NCI-H748 treated with DMSO at 0.1 percent for 48 hours (cell line): ENCODE measurements at regions not wholly inside any gene's neighbourhood (a gene's known extent, or its start where the extent isn't known, plus 50 kb on each side); places are given as distances from the start of the nearest gene placed in this dataset.
"Not testable (repeated sequence)": the region's sequence is repeated elsewhere in the genome, so short reads cannot be mapped to it uniquely, and the experiment has no call there.

Experiments
- DNase-seq: peaks from one replicate; lab custom pipeline; 2025; lab: John Stamatoyannopoulos, UW

DNA sequence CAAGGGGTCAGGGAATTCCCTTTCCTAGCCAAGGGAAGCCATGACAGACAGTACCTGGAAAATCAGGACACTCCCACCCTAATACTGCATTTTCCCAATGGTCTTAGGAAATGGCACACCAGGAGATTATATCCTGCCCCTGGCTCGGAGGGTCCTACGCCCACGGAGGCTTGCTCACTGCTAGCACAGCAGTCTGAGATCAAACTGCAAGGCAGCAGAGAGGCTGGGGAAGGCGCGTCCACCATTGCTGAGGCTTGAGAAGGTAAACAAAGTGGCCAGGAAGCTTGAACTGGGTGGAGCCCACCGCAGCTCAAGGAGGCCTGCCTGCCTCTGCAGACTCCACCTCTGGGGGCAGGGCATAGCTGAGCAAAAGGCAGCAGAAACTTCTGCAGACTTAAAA, 207.1 kb upstream of the OBI1 start:
- not testable (repeated sequence) for DNase-seq

DNA sequence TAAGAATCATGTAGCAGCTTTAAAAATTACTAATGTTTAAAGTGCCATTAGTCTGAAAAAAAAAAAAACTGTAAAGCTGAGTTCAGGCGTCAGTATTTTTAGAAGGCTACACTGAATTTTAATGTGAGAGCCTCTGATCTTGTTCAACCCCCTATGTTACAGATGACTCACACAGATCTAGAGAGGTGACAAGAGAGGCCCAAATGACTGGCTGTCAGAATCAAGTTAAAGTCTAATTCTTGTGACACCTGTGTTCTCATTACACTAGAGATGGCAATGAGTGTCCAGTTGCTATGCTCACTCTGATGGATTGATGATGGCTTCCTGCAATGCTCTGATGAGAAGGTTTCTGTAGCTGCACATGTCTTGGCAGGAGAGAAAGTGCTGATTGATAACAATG, 203.5 kb upstream of the OBI1 start:
- no peak for DNase-seq

DNA sequence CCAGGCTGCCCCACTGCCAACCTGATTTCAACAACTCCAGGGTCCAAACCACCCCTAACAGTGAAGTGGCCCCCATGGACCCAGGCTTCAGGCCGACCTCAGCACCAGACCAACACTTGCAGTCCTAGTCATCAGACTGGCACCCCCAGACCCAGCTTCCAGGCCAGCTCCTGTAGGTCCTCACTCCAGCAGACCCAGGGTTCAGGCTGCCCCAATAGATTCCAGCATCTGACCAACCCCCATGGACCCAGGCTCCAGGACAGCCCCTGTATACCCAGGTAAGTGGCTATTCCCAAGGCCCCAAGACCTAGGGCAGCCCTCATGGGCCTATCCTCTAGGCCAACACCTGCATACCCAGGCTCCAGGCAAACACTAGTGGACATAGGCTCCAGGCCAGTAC, 193.8 kb upstream of the OBI1 start:
- DNase-seq = no peak

DNA sequence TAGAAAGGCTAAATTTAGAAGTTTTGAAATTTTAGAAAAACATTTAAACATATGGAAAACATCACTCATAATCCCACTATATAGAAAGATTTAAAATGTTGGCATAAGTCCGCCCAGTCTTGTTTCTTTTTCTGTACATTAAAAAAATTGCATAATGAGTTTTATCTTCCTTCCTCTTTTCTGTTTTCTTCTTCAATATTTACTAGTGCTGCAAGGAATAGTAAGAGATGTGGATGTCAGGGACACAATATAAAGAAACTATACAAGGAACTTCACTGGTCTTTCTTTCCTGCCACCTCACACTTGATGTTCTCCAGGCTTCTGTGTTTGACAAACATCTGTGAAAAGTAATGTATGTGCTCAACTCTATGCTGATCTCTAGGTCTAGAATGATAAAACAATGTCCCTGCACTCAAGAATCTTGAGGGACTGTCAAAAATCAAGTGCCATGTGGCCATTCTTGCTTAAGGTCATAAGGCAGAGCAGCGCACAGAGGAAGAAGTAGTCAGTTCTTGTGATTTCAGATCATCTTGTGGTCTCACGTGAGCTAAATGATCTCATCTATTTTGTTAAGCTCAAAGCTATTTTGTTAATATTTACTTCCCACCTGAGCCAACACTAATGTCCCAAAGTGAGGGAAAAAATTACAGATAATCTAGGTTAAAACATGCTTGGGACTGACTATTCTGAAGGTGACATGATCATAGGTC, 186.9 kb upstream of the OBI1 start:
- DNase-seq = no peak

DNA sequence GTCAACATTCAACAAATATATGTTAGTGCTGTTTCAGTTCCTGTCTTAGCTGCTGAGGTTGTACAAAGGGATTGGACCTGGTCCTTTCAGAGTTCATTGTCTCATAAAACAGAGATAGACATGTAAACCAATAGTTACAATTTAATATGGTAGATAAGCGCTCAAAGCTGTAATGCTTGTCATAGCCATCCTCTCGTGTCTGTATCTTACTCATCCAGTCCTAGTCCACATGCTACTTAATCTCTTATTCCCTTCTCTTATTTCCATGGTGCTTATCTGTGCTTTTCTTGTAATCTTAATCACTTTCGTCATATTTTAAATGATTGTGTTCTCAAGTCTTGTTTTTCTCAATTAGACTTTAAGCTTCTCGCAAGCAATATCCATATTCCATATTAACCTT, 185.2 kb upstream of the OBI1 start:
- no peak for DNase-seq

DNA sequence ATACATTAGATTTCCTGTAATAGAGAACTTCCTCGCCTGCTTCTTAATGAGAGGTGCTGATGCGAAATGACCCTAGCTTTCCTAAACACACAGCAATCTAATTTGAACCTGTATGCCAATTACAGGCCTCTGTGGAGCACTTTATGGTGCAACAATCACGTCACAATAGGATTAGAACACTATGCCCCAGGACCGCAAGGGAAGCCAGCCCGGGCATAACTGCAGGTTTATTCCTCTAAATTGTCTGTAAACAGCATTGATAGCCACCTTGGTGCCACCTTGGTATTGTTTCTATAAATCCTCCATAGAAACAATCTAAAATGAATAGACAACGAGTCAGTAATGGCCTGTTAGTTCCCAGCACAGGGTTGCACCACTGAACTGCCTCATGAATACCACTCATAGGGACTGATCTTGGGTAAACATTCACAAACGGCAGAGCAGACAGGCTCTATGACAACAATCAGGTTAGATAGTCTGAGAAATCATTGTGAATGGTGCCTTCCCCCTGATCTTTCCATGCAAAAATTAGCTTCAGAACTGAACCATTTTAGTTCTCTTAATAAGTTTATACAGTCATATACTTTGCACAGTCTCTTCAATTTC, 182.5 kb upstream of the OBI1 start:
- peak; percentile 100 for DNase-seq

DNA sequence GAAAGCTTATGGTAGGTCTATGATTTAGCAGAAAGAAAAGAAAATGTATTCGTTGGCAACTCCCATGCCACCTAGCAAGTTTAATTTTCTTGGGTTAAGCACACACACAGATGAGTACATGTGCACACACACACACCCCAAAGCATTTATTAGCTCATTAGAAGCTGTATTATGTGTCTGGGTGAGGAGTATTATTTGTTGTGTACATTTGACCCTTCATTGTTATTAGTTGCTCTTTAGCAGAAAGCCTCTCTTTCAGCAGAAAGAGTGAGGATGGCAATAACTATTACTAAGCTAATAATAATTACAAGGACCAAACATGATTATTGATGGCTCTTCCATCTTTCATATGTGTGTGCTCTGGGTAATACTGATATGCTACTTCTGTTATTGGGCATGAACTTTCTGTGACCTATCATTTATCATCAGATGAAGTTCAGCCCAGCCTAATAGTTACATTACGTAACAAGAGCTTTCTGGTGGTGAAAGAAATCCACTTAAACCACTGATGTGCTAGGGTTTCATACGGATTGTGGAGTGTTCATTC, 177.4 kb upstream of the OBI1 start:
- DNase-seq = peak; percentile 62

DNA sequence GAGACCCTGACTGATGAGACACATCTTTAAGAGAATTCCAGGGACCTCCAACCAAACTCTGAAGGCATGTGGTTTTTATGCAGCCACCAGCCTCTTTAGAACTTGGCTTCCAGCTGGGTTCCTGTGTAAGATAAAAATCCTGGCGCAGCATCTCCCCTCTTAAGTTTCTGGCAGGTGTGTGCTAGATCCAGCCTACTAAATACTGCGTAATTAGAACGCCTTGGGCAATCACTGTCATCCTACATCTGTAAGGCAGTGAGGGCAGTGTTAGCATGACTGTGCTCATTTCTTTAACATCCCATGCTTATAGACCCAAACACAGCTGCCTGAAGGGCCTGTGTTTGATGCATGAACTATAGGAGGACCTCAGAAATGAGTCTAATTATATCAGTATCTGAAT, 173.5 kb upstream of the OBI1 start:
- DNase-seq = no peak

DNA sequence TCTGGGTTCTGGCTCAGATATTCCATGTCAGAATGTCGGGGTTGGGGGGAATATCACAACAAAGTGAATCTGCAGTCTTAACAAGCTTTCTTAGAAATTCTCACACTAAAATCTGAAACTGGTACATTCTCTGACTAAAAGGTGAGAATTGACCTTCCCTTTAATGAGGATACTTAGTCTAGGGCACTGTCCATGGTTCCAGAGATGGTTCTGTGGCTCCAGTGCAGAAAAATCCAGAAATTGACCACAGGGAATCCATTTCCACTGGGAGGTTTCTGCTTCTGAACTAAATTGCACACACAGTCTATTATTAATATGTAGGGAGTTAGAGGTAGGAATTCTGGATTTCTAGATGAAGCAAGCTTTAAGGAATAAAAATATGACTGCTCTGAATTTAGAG, 171.6 kb upstream of the OBI1 start:
- DNase-seq = no peak

DNA sequence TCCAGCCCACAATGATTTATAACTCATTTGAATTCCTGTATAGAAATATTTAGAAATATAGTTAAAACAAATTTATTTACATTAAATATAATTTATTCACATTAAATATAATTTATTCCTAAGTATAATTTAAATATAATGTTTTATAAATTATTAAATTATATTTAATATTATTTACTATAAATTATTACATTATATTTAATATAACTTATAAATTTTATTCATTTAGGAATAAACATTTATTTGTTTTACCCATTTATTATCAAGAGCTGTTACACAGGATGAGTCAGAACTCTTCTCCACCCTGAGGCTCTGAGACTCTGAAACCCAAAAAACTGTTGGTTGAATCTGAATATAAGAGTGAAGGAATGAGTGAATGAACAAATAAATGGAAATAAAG, 170.9 kb upstream of the OBI1 start:
- no peak for DNase-seq

DNA sequence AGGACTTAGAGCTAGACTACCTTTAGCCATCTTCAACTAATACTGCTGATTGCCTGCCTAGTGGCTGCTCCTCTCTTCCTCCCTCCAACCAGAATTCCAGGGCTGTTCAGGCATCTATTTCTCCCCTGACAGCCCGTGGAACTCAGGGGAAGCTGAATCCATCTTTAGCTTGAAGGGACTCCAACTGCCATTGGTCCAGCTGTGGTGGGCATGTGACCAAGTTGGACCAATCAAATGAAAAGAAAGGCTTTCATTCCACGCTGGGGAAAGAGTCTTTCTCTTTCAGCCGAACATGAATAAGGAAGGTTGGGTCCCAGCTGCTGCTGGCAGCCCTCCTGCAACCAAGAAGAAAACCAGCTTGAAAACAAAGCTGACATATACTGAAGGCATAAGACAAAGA, 168.5 kb upstream of the OBI1 start:
- DNase-seq = no peak

DNA sequence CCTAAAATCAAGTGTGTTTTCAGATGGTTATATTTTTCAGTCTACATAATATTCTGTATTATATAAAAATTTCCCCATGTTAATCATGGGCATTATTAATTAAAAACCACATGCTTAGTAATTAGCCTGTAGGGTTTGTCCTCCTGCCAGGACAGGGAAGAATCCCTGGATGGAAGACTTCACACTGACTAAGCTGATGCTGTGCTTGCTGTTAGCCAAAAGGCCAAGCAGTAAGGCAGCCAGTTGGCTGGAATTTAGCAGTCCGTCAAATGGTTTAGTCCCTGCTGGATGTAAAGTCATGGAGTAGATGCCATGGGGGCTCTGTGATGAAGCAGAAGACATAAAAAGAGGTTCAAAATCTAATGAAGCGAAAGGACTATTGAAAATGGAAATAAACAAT, 168.0 kb upstream of the OBI1 start:
- no peak for DNase-seq

DNA sequence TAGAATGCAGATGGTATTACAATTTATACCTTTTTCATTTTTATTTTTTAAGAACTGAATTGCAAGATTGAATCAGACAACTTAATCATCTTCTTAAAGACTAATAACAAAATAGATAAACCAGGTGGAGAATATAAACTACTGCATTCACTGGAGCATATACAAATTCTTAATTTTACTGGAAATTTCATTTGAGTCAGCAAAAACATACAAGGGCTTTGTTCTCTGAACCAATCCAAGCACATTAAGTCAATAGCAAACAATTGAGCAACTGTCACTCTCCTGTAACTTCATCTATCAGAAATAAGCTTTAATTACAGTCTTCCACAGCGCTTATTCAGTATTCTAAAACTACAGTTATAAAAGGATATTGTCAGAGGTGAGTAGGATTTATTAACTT, 167.4 kb upstream of the OBI1 start:
- peak; percentile 41 for DNase-seq

DNA sequence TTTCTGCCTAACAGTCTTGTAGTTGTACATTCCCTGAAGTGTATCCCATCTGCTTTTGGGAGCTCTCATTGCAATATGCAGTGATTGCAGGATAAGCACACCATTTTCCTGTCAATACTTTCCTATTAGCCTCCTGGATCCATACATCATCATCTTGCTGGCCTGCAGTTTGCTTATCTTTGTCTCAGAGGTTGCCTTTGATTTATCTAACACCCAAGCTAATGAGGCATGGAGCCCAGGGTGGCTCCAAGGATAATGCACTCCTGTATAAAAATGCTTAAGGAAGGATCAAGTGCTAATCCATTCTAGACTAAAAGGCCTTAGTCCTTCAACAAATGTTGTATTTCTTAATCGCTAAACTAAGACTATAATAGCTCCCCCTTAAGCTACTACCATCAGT, 161.6 kb upstream of the OBI1 start:
- no peak for DNase-seq

DNA sequence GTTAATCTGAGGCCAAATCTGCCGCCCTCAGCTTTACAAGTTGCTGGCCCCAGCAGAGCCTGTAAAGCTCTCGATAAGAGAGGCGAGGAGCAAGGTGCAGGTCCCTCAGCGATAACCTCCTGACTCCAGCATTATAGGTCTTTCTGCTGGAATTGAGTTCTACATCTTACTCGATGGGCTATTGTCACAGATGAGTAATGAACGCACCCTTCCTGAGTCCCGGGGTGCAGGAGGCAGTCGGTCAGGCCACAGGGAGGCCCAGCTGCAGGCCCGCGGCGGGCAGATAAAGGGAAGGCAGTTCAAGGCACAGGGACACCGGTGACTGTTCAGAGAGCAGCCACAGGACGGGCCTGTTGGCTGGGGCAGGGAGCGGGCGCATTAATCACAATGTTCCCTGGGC, 157.6 kb upstream of the OBI1 start:
- no peak for DNase-seq

DNA sequence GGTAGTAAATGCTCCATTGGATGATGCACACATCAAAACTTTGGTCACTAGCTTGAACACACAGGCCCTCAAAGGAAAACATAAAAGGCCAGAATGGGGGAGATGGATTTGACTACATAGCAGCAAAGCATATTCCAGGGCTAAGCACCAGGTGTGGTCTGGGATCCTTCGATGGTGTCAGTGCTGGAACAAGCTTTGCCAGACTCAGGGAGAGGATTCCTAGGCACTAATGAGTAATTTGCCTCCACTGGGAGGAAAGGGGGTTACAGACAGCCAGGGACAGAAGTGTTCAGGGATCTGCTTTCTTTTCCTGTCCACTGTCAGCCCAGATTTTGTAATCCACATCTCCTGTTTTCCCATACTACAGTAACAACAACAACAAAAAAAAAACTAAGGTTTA, 157.2 kb upstream of the OBI1 start:
- DNase-seq = no peak

DNA sequence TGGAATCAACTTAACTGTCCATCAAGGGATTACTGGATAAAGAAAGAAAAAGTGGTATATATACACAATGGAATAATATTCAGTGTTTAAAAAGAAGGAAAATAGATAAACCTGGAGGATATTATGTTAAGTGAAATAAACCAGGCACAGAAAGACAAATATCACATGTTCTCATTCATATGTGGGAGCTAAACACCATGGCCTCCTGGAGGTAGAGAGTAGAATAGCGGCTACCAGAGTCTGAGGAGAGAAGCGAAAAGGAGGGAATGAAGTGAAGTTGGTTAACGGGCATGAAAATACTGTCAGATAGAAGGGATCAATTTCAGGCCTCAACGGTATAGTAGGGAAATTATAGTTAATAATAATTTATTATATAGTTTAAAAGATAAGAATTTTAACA, 147.5 kb upstream of the OBI1 start:
- no peak for DNase-seq

DNA sequence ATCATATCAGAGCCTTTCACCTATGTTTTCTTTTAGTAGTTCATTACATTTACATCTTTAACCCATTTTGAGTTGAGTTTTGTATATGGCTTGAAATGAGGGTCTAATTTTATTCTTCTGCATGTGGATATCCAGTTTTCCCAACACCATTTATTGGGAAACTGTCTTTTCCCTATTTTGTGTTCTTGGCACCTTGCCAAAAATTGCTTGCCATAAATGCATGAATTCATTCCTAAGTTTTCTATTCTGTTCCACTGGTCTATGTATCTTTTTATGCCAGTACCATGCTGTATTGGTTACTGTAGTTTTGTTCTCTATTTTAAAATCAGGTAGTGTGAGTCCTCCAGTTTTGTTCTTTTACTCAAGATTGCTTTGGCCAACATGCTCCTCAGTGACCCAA, 144.0 kb upstream of the OBI1 start:
- DNase-seq = no peak

DNA sequence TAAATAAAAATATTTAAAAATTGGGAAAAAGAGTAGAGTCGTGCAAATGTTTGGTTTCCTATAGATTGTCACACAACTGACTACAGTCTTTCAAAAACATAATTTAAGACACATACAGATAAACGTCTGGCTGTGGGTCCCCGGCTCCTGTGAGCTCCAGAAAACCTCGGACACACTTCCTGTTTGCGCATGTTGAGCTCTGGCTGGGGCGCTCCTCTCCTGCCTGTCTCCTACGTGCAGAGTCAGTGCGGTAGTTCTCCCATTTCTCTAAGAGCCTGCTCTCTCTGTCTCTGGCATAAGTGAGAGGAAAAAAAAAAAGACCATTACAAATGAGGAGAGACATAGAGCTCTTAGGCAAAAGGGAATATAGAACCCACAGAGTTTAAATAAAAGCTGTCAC, 128.2 kb upstream of the OBI1 start:
- DNase-seq = peak; percentile 50

DNA sequence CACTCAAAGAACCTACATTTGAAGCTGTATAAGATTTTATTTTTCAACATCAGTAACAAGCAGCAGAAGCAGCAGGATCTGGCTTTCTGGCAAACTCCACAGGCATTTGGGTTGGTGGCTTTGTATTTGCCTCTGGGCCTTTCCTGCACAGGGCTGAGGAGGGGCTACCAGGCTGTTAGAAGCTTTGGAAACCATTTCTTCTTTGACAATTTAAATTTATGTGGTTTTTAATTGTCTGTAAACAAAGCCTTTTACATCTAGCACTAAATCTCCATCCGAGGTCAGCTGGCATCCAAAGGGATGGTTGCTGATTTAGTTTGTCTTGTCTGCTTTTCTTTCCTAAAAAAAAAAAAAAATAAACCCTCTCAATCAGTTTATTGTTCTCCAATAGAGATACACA, 127.5 kb upstream of the OBI1 start:
- peak; percentile 82 for DNase-seq

DNA sequence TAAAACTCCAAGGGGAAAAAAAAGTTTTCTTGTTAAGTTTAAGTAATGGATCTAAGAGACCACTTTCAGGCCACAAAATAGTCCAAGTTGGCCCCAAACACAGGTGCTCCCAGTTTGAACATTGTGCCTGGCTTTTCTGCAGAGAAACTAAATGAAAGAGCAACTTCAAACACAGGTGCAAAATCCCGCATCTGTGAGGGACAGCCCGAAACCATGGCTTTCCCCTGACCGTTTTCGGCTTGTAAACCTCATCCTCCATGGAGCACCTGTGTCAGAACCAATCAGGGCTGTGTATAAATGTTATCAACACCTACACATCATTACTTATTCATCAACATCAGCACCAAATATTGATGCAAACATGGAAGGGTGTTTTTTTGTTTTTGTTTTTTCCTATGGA, 126.8 kb upstream of the OBI1 start:
- no peak for DNase-seq

DNA sequence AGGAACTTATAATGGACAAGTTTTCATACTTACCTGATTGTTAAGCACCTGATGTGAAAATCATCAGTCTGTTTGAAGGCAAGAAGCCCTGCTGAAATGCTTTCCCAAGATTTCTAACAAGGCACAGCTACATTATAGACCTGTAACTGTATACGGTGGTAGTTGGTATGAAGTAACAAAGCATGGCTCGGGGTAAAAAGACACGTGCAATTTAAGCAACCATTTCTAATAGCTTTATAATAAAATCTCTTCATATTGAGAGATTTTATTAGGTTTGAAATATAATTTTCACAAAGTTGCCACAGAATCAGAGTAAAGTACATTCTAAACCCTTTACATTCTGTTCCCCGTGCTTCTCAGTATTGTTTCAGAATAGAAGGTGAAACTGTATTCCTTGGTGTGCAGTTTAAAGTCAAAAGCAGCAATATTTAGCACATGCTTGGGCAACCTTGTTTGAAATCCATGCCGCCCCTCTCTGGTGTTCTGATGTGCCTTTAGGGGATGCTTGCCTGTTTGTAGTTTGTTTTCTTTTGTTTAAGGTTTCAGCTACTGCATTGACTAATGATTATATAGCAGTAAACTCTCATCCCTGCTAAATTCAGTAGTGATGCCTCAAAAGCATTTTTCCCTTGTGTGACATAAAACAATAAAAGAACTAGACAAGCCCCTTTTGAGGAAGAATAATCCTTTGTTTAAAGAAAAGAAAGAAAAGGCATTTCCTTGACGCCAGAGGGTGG, 125.2 kb upstream of the OBI1 start:
- DNase-seq = no peak

DNA sequence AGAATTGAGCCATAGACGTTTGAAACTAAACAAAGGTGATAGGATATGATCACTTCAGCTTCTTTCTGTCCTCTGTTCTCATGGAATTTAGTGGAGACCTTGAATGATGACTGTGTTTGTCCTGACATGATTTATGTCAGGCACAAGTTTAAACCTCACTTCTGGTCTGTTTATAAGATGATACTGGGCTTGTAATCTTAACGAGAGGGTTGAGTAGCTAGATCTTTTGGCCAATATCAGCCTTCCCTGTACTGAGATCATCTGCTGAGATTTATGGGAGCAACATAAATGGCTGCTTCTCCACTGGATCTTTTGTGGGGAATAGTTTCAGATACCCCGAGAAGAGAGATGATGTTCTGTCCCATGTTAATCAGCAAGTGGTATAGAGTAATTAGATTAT, 121.8 kb upstream of the OBI1 start:
- DNase-seq = no peak
